Nephron (organoid): ENCODE measurements at regions not wholly inside any gene's neighbourhood (a gene's known extent, or its start where the extent isn't known, plus 50 kb on each side); places are given as distances from the start of the nearest gene placed in this dataset.

Experiments
- H3K27ac Mint-ChIP-seq, 3 experiments: 2 replicates each; pipeline ENCODE4 v1.8.0; 2020; ENCODE audit warnings: mixed read lengths in 3 of 3, mild to moderate bottlenecking in 2 of 3, moderate library complexity in 1 of 3
- H3K27me3 Mint-ChIP-seq: 2 replicates; pipeline ENCODE4 v1.8.0; 2021; ENCODE audit warnings: low read depth, mild to moderate bottlenecking, moderate library complexity, mixed read lengths
- H3K36me3 Mint-ChIP-seq: 2 replicates; pipeline ENCODE4 v1.8.0; 2020; ENCODE audit warnings: low read depth, mixed read lengths
- H3K4me1 Mint-ChIP-seq: 2 replicates; pipeline ENCODE4 v1.8.0; 2020; ENCODE audit warnings: mixed read lengths
- H3K4me3 Mint-ChIP-seq, 3 experiments: 2 replicates each; pipeline ENCODE4 v1.8.0; 2020; ENCODE audit warnings: mild to moderate bottlenecking in 3 of 3, mixed read lengths in 3 of 3, moderate library complexity in 2 of 3
- H3K9me3 Mint-ChIP-seq: 2 replicates; pipeline ENCODE4 v1.8.0; 2020; ENCODE audit warnings: mixed read lengths
- TF ChIP-seq, protein P1 (sequence below), 3 experiments: fragments of 200-600 bp; sonication (generic); IDR thresholded peaks; one replicate each; pipeline ENCODE4 v1.5.0; 2021; ENCODE audit warnings: antibody characterized with exemption in 3 of 3; ENCODE audit not compliant: unreplicated experiment in 3 of 3

DNA sequence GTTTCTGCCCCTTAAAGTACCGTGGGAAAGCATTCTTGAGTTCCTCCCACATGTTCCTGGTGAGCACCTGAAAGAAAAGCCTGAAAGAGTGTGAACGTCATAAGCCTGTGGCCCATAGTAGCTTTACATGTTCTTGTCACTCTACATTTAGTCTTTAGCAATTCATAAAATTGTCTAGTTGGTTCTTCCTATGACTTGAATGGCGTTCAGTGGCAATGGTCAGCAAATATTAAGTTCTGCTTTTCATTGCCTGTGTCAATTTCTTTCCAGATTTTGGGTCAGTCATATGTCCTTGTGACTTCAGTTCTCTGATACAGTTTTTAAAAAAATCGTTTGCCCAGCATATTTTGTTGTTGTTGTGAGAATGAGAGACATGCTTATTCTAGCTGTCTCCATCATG is 650.0 kb upstream of the BOD1L1 start:
- Mint-ChIP-seq H3K27me3 (no peaks in the 10 kb centered on the region), H3K4me1 (no peaks in the 10 kb centered on the region), H3K27ac (no peak overlapping the region), H3K36me3 (no peaks in the 10 kb centered on the region), H3K4me3 (no peak overlapping the region), H3K9me3 (no peaks in the 10 kb centered on the region)
- TF ChIP-seq, protein P1, sequence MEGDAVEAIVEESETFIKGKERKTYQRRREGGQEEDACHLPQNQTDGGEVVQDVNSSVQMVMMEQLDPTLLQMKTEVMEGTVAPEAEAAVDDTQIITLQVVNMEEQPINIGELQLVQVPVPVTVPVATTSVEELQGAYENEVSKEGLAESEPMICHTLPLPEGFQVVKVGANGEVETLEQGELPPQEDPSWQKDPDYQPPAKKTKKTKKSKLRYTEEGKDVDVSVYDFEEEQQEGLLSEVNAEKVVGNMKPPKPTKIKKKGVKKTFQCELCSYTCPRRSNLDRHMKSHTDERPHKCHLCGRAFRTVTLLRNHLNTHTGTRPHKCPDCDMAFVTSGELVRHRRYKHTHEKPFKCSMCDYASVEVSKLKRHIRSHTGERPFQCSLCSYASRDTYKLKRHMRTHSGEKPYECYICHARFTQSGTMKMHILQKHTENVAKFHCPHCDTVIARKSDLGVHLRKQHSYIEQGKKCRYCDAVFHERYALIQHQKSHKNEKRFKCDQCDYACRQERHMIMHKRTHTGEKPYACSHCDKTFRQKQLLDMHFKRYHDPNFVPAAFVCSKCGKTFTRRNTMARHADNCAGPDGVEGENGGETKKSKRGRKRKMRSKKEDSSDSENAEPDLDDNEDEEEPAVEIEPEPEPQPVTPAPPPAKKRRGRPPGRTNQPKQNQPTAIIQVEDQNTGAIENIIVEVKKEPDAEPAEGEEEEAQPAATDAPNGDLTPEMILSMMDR (IDR thresholded peaks at IDR 0.05; ENCODE audit: unreplicated experiment in 3 of 3) = no peak

- TF ChIP-seq, protein P1 (IDR thresholded peaks at IDR 0.05; ENCODE audit: unreplicated experiment in 3 of 3) = no peak
- no peaks in the 10 kb centered on the region for H3K36me3 Mint-ChIP-seq
- no peak overlapping the region for H3K4me3 Mint-ChIP-seq
- no peaks in the 10 kb centered on the region for H3K4me1 Mint-ChIP-seq
- no peaks in the 10 kb centered on the region for H3K9me3 Mint-ChIP-seq
- no peaks in the 10 kb centered on the region for H3K27me3 Mint-ChIP-seq
- no peak overlapping the region for H3K27ac Mint-ChIP-seq
Measured at GRCh38 chr4:14280567-14280966, 653.0 kb upstream of the BOD1L1 start.

DNA sequence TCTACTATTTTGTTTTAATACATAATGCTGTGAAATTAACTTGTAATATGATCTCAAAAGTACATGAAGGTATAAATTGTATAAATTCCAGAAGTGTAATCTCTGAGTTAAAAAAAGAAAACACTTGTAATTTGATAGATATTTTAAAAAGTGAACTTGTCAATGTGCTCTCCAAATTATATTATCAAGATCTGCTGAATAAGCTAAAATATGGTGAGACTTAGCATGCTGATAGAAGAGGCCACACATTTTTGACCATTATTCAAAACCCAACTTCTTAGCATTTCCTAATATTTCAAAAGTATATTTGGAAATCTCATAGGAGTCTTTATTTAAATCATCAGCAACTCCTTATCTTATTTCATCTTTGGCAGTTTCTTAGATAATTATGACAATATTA is 657.1 kb upstream of the BOD1L1 start:
- Mint-ChIP-seq H3K27ac (no peak overlapping the region), H3K4me3 (no peak overlapping the region), H3K4me1 (no peaks in the 10 kb centered on the region)

DNA sequence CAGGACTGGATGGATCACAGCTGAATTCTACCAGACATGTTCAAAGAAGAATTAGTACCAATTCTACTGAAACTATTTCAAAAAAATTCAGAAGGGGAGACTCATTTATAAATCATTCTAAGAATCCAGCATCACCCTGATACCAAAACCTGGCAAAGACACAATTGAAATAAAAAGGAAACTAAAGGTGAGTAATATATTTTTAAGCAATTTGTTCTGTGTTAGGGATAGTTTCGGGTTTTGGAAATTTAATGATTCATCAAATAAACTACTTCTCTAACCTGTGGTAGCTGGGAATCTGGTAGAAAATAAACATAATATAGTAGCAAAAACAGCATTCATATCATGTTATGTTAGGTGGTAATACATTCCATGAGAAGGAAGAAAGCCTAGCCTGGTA is 662.2 kb upstream of the BOD1L1 start:
- Mint-ChIP-seq H3K27me3 (peaks cover 5% of the 10 kb centered on the region), H3K4me3 (no peak overlapping the region), H3K4me1 (no peaks in the 10 kb centered on the region), H3K9me3 (peaks cover 5% of the 10 kb centered on the region), H3K36me3 (no peaks in the 10 kb centered on the region), H3K27ac (no peak overlapping the region)
- TF ChIP-seq, protein P1 (IDR thresholded peaks at IDR 0.05; ENCODE audit: unreplicated experiment in 3 of 3) = no peak

More for the DNA sequence above, 657.1 kb upstream of the BOD1L1 start:
- H3K27me3 Mint-ChIP-seq = no peaks in the 10 kb centered on the region
- TF ChIP-seq, protein P1 (IDR thresholded peaks at IDR 0.05; ENCODE audit: unreplicated experiment in 3 of 3) = no peak
- no peaks in the 10 kb centered on the region for H3K36me3 Mint-ChIP-seq
- peaks cover 5% of the 10 kb centered on the region for H3K9me3 Mint-ChIP-seq

- H3K27me3 Mint-ChIP-seq = peaks cover 12% of the 10 kb centered on the region
- no peaks in the 10 kb centered on the region for H3K36me3 Mint-ChIP-seq
- H3K4me3 Mint-ChIP-seq = no peak overlapping the region
- H3K4me1 Mint-ChIP-seq = no peaks in the 10 kb centered on the region
- TF ChIP-seq, protein P1 (IDR thresholded peaks at IDR 0.05; ENCODE audit: unreplicated experiment in 3 of 3) = no peak
- H3K9me3 Mint-ChIP-seq = no peaks in the 10 kb centered on the region
- H3K27ac Mint-ChIP-seq = no peak overlapping the region
Measured at GRCh38 chr4:14293582-14293981, 666.1 kb upstream of the BOD1L1 start.

DNA sequence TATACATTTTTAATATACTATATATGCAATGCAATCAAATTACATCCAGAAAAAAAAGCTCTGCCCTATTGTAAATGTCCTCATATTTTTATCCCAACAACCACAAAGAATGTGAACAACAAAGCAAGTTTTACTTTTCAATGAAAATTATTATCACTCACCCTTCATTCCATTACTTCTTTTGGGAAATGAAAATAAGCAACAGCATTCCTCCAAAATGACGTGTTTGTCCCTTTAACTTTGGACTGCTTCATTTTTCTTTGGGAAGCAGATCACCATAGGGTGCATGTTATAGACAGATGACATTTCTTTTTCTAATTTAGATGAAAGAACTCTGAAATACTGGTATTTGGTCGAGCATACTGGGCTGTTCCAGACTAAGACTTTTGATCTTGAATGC is 667.1 kb upstream of the BOD1L1 start:
- Mint-ChIP-seq H3K27me3 (peaks cover 12% of the 10 kb centered on the region), H3K9me3 (no peaks in the 10 kb centered on the region), H3K36me3 (no peaks in the 10 kb centered on the region), H3K4me1 (no peaks in the 10 kb centered on the region), H3K4me3 (no peak overlapping the region), H3K27ac (no peak overlapping the region)
- TF ChIP-seq, protein P1 (IDR thresholded peaks at IDR 0.05; ENCODE audit: unreplicated experiment in 3 of 3) = no peak
